Prostate gland (tissue), 2 donors: ENCODE measurements at regions not wholly inside any gene's neighbourhood (a gene's known extent, or its start where the extent isn't known, plus 50 kb on each side); places are given as distances from the start of the nearest gene placed in this dataset.

Experiments
- DNase-seq: peaks from one replicate; pipeline ENCODE4 v3.0.0-alpha.2; 2019; ENCODE audit warnings: low spot score
- H3K27ac ChIP-seq, 2 donors: fragments of 200-600 bp; sonication (generic); 2 replicates each; pipeline ENCODE4 v1.5.1; 2017 to 2019
- H3K27me3 ChIP-seq: fragments of 200-600 bp; sonication (generic); replicated peaks from 2 replicates; pipeline ENCODE4 v1.5.1; 2019; ENCODE audit not compliant: insufficient read depth
- H3K36me3 ChIP-seq, 2 donors: fragments of 200-600 bp; sonication (generic); 1 replicate in 1 of 2; 2 replicates in 1 of 2; pipeline versions ENCODE4 v1.5.1 to v1.8.1; 2017 to 2019
- H3K4me1 ChIP-seq: fragments of 200-600 bp; sonication (generic); replicated peaks from 2 replicates; pipeline ENCODE4 v1.5.1; 2019
- H3K4me3 ChIP-seq, 2 donors: fragments of 200-600 bp; sonication (generic); 2 replicates each; pipeline ENCODE4 v1.5.1; 2017 to 2019
- H3K9me3 ChIP-seq: fragments of 200-600 bp; sonication (generic); 2 replicates; pipeline ENCODE4 v1.5.1; 2017
- POLR2A ChIP-seq: fragments of 450-650 bp; IDR thresholded peaks from one replicate; pipeline ENCODE4 v1.6.1; 2016; ENCODE audit warnings: antibody characterized with exemption, mild to moderate bottlenecking
- POLR2AphosphoS5 ChIP-seq: sonication (generic); formaldehyde crosslinking; IDR thresholded peaks from one replicate; pipeline ENCODE4 v1.6.1; 2017; ENCODE audit warnings: antibody characterized with exemption
- WGBS: methylation state at CpG from one replicate; pipeline ENCODE4 v1.1.5; 2018; 5-methylcytosine and 5-hydroxymethylcytosine counted together
- intact Hi-C: fragments of 100-400 bp; cut with DNase I; formaldehyde crosslinking; loops from one replicate; pipeline ENCODE4 v1.14.2; 2022
- TF ChIP-seq, protein P1 (sequence below), 4 experiments: fragments of 200-600 bp in 2 of 4; fragments of 450-650 bp in 2 of 4; sonication (generic) in 2 of 4; IDR thresholded peaks; 1 replicate in 3 of 4; 2 replicates in 1 of 4; pipeline ENCODE4 v1.5.1; 2016 to 2019; ENCODE audit warnings: antibody characterized with exemption in 4 of 4, mild to moderate bottlenecking in 2 of 4, moderate library complexity in 2 of 4

DNA sequence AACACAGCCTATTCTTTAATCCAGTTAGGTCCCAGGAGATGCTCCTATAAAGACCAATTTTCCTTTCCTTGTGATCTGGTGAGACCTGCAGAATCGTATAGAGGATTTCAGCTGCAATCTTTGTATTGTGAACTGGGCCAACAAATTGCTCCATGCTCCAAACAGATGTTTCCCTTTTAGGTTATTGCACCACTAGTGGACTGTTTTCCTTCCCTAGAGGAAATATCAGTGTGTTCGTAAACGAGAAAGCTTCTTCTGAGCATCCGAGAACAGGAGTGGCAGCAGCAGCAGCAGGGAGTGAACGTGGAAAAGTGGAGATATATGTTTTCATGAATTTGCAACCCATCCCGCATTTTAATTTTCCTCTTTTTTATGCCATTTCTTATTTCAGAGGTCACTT is 344.1 kb upstream of the PDE3A start:
- intact Hi-C loops: no loop called here
- DNase-seq: no peak

DNA sequence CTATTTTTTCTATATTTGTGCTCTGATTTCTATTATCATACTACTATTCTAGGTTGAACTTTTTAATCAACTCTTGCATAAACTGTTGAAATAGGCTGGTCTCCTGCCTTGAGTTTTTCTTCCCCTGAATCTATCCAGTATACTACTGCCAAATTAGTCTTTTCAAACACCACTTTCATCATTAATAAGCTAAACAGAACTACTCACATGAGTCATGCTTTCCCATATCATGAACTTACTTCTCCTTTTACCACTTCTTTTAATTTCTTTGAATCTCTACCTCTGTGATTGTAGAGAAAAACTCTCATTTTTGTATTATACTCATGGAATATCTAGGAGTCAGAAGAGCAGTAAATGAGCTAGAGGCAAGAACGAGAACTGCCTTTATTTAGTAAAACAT is 340.3 kb upstream of the PDE3A start:
- H3K27me3 ChIP-seq: no peaks in the 10 kb centered on the region
- TF ChIP-seq POLR2AphosphoS5: no peak
- TF ChIP-seq, protein P1, sequence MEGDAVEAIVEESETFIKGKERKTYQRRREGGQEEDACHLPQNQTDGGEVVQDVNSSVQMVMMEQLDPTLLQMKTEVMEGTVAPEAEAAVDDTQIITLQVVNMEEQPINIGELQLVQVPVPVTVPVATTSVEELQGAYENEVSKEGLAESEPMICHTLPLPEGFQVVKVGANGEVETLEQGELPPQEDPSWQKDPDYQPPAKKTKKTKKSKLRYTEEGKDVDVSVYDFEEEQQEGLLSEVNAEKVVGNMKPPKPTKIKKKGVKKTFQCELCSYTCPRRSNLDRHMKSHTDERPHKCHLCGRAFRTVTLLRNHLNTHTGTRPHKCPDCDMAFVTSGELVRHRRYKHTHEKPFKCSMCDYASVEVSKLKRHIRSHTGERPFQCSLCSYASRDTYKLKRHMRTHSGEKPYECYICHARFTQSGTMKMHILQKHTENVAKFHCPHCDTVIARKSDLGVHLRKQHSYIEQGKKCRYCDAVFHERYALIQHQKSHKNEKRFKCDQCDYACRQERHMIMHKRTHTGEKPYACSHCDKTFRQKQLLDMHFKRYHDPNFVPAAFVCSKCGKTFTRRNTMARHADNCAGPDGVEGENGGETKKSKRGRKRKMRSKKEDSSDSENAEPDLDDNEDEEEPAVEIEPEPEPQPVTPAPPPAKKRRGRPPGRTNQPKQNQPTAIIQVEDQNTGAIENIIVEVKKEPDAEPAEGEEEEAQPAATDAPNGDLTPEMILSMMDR (IDR thresholded peaks at IDR 0.05): no peak
- no peak for TF ChIP-seq POLR2A
- no peak overlapping the region for H3K27ac ChIP-seq
- intact Hi-C loops: no loop called here
- WGBS: 94% methylated on average over 1 of the region's 1 CpG
- H3K4me1 ChIP-seq: no peaks in the 10 kb centered on the region
- H3K9me3 ChIP-seq: no peaks in the 10 kb centered on the region
- H3K36me3 ChIP-seq: no peaks in the 10 kb centered on the region
- no peak overlapping the region for H3K4me3 ChIP-seq
- DNase-seq: no peak

More for the DNA sequence above, 344.1 kb upstream of the PDE3A start:
- Histone ChIP-seq H3K36me3 (no peaks in the 10 kb centered on the region), H3K27me3 (no peaks in the 10 kb centered on the region), H3K27ac (no peak overlapping the region), H3K4me3 (no peak overlapping the region), H3K4me1 (no peaks in the 10 kb centered on the region), H3K9me3 (no peaks in the 10 kb centered on the region)
- no peak for TF ChIP-seq POLR2A
- peak; percentile 10 for TF ChIP-seq POLR2AphosphoS5
- TF ChIP-seq, protein P1 (IDR thresholded peaks at IDR 0.05): no peak
- WGBS: 61% methylated on average over 6 of the region's 6 CpGs

DNA sequence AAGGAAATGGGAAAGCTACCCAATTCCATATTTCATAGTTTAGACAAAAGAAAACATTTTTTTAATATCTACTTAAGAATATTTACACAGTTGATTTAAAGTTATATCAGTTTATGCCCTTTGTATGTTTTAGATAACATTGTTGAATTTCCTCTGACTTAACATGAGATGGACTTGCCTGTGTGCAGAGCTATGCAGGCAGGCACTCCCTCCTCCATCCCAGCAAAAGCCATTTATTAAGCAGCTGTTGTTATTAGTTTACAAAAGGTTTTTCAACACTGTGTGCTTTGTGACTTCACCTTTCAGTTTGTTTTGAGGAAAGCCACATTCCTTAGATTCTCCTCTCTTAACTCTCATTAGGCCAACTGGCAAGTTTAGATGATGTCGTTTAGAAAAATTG is 337.5 kb upstream of the PDE3A start:
- DNase-seq: no peak
- Histone ChIP-seq H3K36me3 (no peaks in the 10 kb centered on the region), H3K27ac (no peak overlapping the region), H3K4me1 (no peaks in the 10 kb centered on the region), H3K9me3 (no peaks in the 10 kb centered on the region), H3K4me3 (no peak overlapping the region), H3K27me3 (no peaks in the 10 kb centered on the region)
- TF ChIP-seq POLR2AphosphoS5 (no peak), POLR2A (no peak)
- TF ChIP-seq, protein P1 (IDR thresholded peaks at IDR 0.05): no peak
- intact Hi-C loops: no loop called here
- WGBS: 42% methylated on average over 1 of the region's 1 CpG

DNA sequence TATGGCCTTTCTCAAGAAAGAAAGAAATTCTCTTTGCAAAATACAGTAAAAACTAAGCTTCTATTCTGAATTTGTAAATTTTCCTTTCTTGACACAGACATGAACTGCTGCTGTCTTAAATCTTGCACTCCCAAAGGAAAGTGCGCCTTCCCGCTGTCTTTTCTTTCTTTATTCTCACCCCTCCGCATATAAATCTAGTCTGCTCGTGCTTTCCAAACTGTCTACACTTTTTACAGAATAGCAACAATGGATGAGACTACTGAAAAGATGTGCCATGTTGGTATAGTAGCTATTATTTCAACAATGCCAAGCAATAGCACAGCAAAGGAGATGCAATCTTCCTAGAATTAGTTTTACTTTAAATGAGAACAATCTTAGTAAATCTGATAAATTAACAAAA is 328.8 kb upstream of the PDE3A start:
- DNase-seq: no peak
- H3K27me3 ChIP-seq: no peaks in the 10 kb centered on the region
- WGBS: 81% methylated on average over 4 of the region's 4 CpGs
- H3K4me3 ChIP-seq: no peak overlapping the region
- H3K36me3 ChIP-seq: no peaks in the 10 kb centered on the region
- no peaks in the 10 kb centered on the region for H3K9me3 ChIP-seq
- intact Hi-C loops: no loop called here
- no peak overlapping the region for H3K27ac ChIP-seq
- H3K4me1 ChIP-seq: no peaks in the 10 kb centered on the region
- TF ChIP-seq POLR2A (no peak), POLR2AphosphoS5 (no peak)
- TF ChIP-seq, protein P1 (IDR thresholded peaks at IDR 0.05): no peak

DNA sequence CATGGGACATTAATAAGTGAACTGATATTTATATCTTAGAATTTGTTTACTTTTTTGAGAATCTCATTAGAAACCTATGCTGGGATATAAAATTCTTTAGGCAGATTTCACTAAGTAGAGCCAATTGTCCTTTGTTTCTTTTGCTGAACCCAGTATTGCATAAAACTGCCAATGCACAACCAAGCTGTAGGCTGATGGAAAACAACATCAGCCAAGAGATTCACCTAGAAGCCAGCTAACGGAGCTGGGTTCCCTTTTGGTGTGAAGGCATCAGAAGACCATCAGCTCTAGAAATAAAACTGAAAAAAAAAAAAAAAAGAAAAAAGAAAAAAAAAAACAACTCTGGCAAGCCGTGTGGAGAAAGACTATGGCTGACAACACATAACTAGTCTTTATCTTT is 328.2 kb upstream of the PDE3A start:
- no peaks in the 10 kb centered on the region for H3K27me3 ChIP-seq
- TF ChIP-seq POLR2A: no peak
- no peak for TF ChIP-seq POLR2AphosphoS5
- TF ChIP-seq, protein P1 (IDR thresholded peaks at IDR 0.05): no peak
- no peaks in the 10 kb centered on the region for H3K9me3 ChIP-seq
- H3K4me3 ChIP-seq: no peak overlapping the region
- H3K36me3 ChIP-seq: no peaks in the 10 kb centered on the region
- intact Hi-C loops: no loop called here
- H3K4me1 ChIP-seq: no peaks in the 10 kb centered on the region
- 62% methylated on average over 2 of the region's 2 CpGs for WGBS
- H3K27ac ChIP-seq: no peak overlapping the region
- DNase-seq: no peak
